OCI-LY1 (cell line): ENCODE measurements at regions not wholly inside any gene's neighbourhood (a gene's known extent, or its start where the extent isn't known, plus 50 kb on each side); places are given as distances from the start of the nearest gene placed in this dataset.

Experiments
- CTCF ChIP-seq: fragments of 200-600 bp; sonication (generic), shearing (Covaris generic); IDR thresholded peaks from 2 replicates; pipeline ENCODE4 v1.5.1; 2017; ENCODE audit warnings: mild to moderate bottlenecking, antibody characterized with exemption, low read length, moderate library complexity, mixed read lengths
- EZH2 ChIP-seq: fragments of 200-600 bp; sonication (generic), shearing (Covaris generic); IDR thresholded peaks from 2 replicates; pipeline ENCODE4 v1.8.0; 2017; ENCODE audit warnings: borderline replicate concordance, mixed run types, mild to moderate bottlenecking, antibody characterized with exemption, low read length, moderate library complexity, mixed read lengths

GRCh38 chr10:43808136-43808535, 159.5 kb upstream of the ZNF32 start:
- no peak for TF ChIP-seq CTCF
- no peak for TF ChIP-seq EZH2
